MM.1S (cell line): ENCODE measurements at regions not wholly inside any gene's neighbourhood (a gene's known extent, or its start where the extent isn't known, plus 50 kb on each side); places are given as distances from the start of the nearest gene placed in this dataset.

ENCODE experiments used
- EZH2phosphoT487 ChIP-seq: fragments of 300-600 bp; sonication (generic); IDR thresholded peaks from 2 replicates; pipeline ENCODE4 v1.6.1; 2018; ENCODE audit warnings: antibody characterized with exemption, low read length
- TF ChIP-seq, protein P1 (sequence below): fragments of 300-600 bp; sonication (generic); IDR thresholded peaks from 2 replicates; pipeline ENCODE4 v1.5.1; 2016; ENCODE audit warnings: antibody characterized with exemption, low read length, mixed read lengths

DNA sequence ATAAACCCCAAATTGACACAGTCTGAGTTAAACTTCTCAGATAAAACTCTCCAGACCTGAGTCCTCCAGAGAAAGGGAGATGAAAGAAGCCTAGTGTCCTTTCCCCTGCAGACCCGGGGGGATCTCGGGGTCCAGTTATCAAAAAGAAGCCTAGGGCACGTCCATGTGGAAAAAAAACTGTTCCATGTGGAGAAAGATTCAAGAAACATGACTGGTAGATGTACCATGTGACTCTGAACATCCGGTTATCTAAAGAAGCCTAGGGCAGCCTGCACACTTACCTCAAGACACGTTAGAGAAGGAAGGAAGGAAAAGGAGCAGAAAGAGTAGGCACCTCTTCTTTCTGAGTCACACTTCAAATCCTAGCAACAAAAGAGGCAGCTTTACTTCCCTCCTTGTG lies 421.0 kb downstream of the LRATD1 start:
- TF ChIP-seq, protein P1, sequence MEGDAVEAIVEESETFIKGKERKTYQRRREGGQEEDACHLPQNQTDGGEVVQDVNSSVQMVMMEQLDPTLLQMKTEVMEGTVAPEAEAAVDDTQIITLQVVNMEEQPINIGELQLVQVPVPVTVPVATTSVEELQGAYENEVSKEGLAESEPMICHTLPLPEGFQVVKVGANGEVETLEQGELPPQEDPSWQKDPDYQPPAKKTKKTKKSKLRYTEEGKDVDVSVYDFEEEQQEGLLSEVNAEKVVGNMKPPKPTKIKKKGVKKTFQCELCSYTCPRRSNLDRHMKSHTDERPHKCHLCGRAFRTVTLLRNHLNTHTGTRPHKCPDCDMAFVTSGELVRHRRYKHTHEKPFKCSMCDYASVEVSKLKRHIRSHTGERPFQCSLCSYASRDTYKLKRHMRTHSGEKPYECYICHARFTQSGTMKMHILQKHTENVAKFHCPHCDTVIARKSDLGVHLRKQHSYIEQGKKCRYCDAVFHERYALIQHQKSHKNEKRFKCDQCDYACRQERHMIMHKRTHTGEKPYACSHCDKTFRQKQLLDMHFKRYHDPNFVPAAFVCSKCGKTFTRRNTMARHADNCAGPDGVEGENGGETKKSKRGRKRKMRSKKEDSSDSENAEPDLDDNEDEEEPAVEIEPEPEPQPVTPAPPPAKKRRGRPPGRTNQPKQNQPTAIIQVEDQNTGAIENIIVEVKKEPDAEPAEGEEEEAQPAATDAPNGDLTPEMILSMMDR: no peak
- no peak for TF ChIP-seq EZH2phosphoT487
